GM23338 (cell line): ENCODE measurements at regions not wholly inside any gene's neighbourhood (a gene's known extent, or its start where the extent isn't known, plus 50 kb on each side); places are given as distances from the start of the nearest gene placed in this dataset.

Experiments used
- ATAC-seq: fragments of 200-7000 bp; cut with Tn5 transposase; 3 replicates; pipeline ENCODE4 v1.9.1; 2020
- DNase-seq: peaks from one replicate; pipeline ENCODE4 v3.0.0-alpha.2; 2015; ENCODE audit warnings: low spot score
- H2AFZ ChIP-seq: fragments of 200-600 bp; sonication (generic); 2 replicates; pipeline ENCODE4 v1.8.0; 2016; ENCODE audit warnings: antibody characterized with exemption, mild to moderate bottlenecking, moderate library complexity
- H3F3A ChIP-seq: fragments of 200-600 bp; sonication (generic); replicated peaks from 2 replicates; pipeline ENCODE4 v1.8.0; 2017; ENCODE audit warnings: antibody characterized with exemption, mixed run types, low read depth
- H3K27ac ChIP-seq: fragments of 200-600 bp; sonication (generic); 2 replicates; pipeline ENCODE4 v1.6.1; 2016; ENCODE audit warnings: low read depth
- H3K27me3 ChIP-seq: fragments of 200-600 bp; sonication (generic); 2 replicates; pipeline ENCODE4 v1.8.0; 2016; ENCODE audit warnings: mild to moderate bottlenecking, mixed run types, moderate library complexity; ENCODE audit not compliant: insufficient read depth
- H3K36me3 ChIP-seq: fragments of 200-600 bp; sonication (generic); 2 replicates; pipeline ENCODE4 v1.8.0; 2016; ENCODE audit warnings: mild to moderate bottlenecking; ENCODE audit not compliant: insufficient read depth
- H3K4me1 ChIP-seq: fragments of 200-600 bp; sonication (generic); 2 replicates; pipeline ENCODE4 v1.8.0; 2016; ENCODE audit warnings: mild to moderate bottlenecking, moderate library complexity; ENCODE audit not compliant: insufficient read depth
- H3K4me2 ChIP-seq: fragments of 200-600 bp; sonication (generic); 2 replicates; pipeline ENCODE4 v1.7.1; 2017; ENCODE audit warnings: mixed run types
- H3K4me3 ChIP-seq: fragments of 200-600 bp; sonication (generic); 2 replicates; pipeline ENCODE4 v1.6.1; 2016; ENCODE audit warnings: mixed run types
- H3K79me2 ChIP-seq: fragments of 200-600 bp; sonication (generic); replicated peaks from 2 replicates; pipeline ENCODE4 v1.8.0; 2017; ENCODE audit warnings: mild to moderate bottlenecking; ENCODE audit not compliant: insufficient read depth
- H3K9me2 ChIP-seq: fragments of 200-600 bp; sonication (generic); 2 replicates; pipeline ENCODE4 v1.8.0; 2017; ENCODE audit not compliant: insufficient read depth
- H4K20me1 ChIP-seq: fragments of 200-600 bp; sonication (generic); replicated peaks from 2 replicates; pipeline ENCODE4 v1.8.0; 2017; ENCODE audit warnings: mild to moderate bottlenecking; ENCODE audit not compliant: insufficient read depth
- H3K27ac Mint-ChIP-seq: 2 replicates; pipeline ENCODE4 v1.8.0; 2020; ENCODE audit warnings: inconsistent platforms, mild to moderate bottlenecking, moderate library complexity, mixed read lengths
- H3K27me3 Mint-ChIP-seq: 3 replicates; pipeline ENCODE4 v1.8.0; 2022; ENCODE audit warnings: low read depth, mild to moderate bottlenecking, moderate library complexity, mixed read lengths, inconsistent platforms; ENCODE audit not compliant: insufficient read depth, poor library complexity
- H3K36me3 Mint-ChIP-seq: 3 replicates; pipeline ENCODE4 v1.8.0; 2021; ENCODE audit warnings: low read depth, mild to moderate bottlenecking, inconsistent platforms, moderate library complexity, mixed read lengths
- H3K4me1 Mint-ChIP-seq: 3 replicates; pipeline ENCODE4 v1.8.0; 2020; ENCODE audit warnings: mild to moderate bottlenecking, inconsistent platforms, mixed read lengths
- H3K4me3 Mint-ChIP-seq: 3 replicates; pipeline ENCODE4 v1.8.0; 2021; ENCODE audit warnings: moderate library complexity, mild to moderate bottlenecking, inconsistent platforms, mixed read lengths
- H3K9me3 Mint-ChIP-seq: 3 replicates; pipeline ENCODE4 v1.8.0; 2020; ENCODE audit warnings: moderate library complexity, mild to moderate bottlenecking, inconsistent platforms, mixed read lengths
- CREB1 ChIP-seq: fragments of 250-450 bp; sonication (Bioruptor Pico); IDR thresholded peaks from 2 replicates; pipeline ENCODE4 v1.5.0; 2020; ENCODE audit warnings: low read depth, mild to moderate bottlenecking, moderate library complexity
- CTCF ChIP-seq, 2 experiments: fragments of 200-600 bp in 1 of 2; sonication (generic) in 1 of 2; conservative IDR thresholded peaks; 2 replicates each; pipeline versions ENCODE4 v1.5.1 to v1.6.1; 2016 to 2017; ENCODE audit warnings: antibody characterized with exemption in 2 of 2, low read depth in 2 of 2, mild to moderate bottlenecking in 2 of 2, moderate library complexity in 1 of 2
- ETS1 ChIP-seq: IDR thresholded peaks from 2 replicates; pipeline ENCODE4 v1.6.1; 2016; ENCODE audit warnings: antibody characterized with exemption
- EZH2 ChIP-seq: fragments of 200-600 bp; sonication (generic); IDR thresholded peaks from one replicate; pipeline ENCODE4 v1.8.0; 2017; ENCODE audit warnings: antibody characterized with exemption, mild to moderate bottlenecking, low read depth; ENCODE audit not compliant: unreplicated experiment
- EZH2phosphoT487 ChIP-seq: fragments of 200-600 bp; sonication (generic); IDR thresholded peaks from one replicate; pipeline ENCODE4 v1.8.1; 2018; ENCODE audit warnings: antibody characterized with exemption; ENCODE audit not compliant: unreplicated experiment
- JUNB ChIP-seq: IDR thresholded peaks from one replicate; pipeline ENCODE4 v1.6.1; 2016; ENCODE audit warnings: antibody characterized with exemption; ENCODE audit not compliant: unreplicated experiment
- NANOG ChIP-seq: IDR thresholded peaks from 2 replicates; pipeline ENCODE4 v1.6.1; 2016; ENCODE audit warnings: antibody characterized with exemption, borderline replicate concordance
- POLR2AphosphoS5 ChIP-seq: IDR thresholded peaks from 2 replicates; pipeline ENCODE4 v1.6.1; 2016; ENCODE audit warnings: antibody characterized with exemption, low read depth
- REST ChIP-seq: IDR thresholded peaks from one replicate; pipeline ENCODE4 v1.6.1; 2018; ENCODE audit warnings: antibody characterized with exemption; ENCODE audit not compliant: unreplicated experiment
- STAT1 ChIP-seq: IDR thresholded peaks from one replicate; pipeline ENCODE4 v1.6.1; 2016; ENCODE audit warnings: antibody characterized with exemption; ENCODE audit not compliant: unreplicated experiment
- ZNF114 ChIP-seq: fragments of 250-450 bp; sonication (Bioruptor Pico); IDR thresholded peaks from 2 replicates; pipeline ENCODE4 v1.5.0; 2020; ENCODE audit warnings: mild to moderate bottlenecking, moderate library complexity
- ZNF331 ChIP-seq: fragments of 250-450 bp; sonication (Bioruptor Pico); IDR thresholded peaks from 2 replicates; pipeline ENCODE4 v1.5.0; 2020; ENCODE audit warnings: low read depth, mild to moderate bottlenecking, moderate library complexity
- ZNF462 ChIP-seq: fragments of 250-450 bp; sonication (Bioruptor Pico); IDR thresholded peaks from 2 replicates; pipeline ENCODE4 v1.5.0; 2020; ENCODE audit warnings: mild to moderate bottlenecking, moderate library complexity

- no peaks in the 10 kb centered on the region for H3F3A ChIP-seq
- H3K36me3 Mint-ChIP-seq: peaks cover 63% of the 10 kb centered on the region
- no peak overlapping the region for H3K4me3 Mint-ChIP-seq
- no peaks in the 10 kb centered on the region; the same call in 1 of the 2 replicates for H3K9me2 ChIP-seq
- peaks cover 25% of the 10 kb centered on the region for H3K4me1 Mint-ChIP-seq
- H3K27me3 Mint-ChIP-seq: peaks cover under 1% of the 10 kb centered on the region
- H3K27ac Mint-ChIP-seq: no peak overlapping the region
- peaks cover 27% of the 10 kb centered on the region for H3K4me1 ChIP-seq
- no peaks in the 10 kb centered on the region for H3K79me2 ChIP-seq
- H4K20me1 ChIP-seq: no peaks in the 10 kb centered on the region
- H3K9me3 Mint-ChIP-seq: peaks cover 30% of the 10 kb centered on the region
- H3K36me3 ChIP-seq: no peaks in the 10 kb centered on the region
- no peak overlapping the region for H3K4me3 ChIP-seq
- DNase-seq: no peak
- H3K27ac ChIP-seq: no peak overlapping the region
- ATAC-seq: no peak
- no peak for TF ChIP-seq ZNF462 (CRISPR knock-in tag)
- no peak for TF ChIP-seq EZH2
- TF ChIP-seq ZNF331 (CRISPR knock-in tag): no peak
- no peak for TF ChIP-seq REST
- TF ChIP-seq JUNB: no peak
- TF ChIP-seq CREB1: no peak
- TF ChIP-seq POLR2AphosphoS5: no peak
- no peak for TF ChIP-seq ETS1
- no peak for TF ChIP-seq CTCF (conservative IDR thresholded peaks at IDR 0.05; ENCODE audit: low read depth in 2 of 2)
- no peak for TF ChIP-seq STAT1
- no peak for TF ChIP-seq ZNF114
- no peak for TF ChIP-seq NANOG
- no peak for TF ChIP-seq EZH2phosphoT487
- H3K4me2 ChIP-seq: no peak overlapping the region
- no peaks in the 10 kb centered on the region for H3K27me3 ChIP-seq
- H2AFZ ChIP-seq: 0 out of 2 replicates have a peak overlapping the region, but pooled peaks have one; percentile 64
Measured at GRCh38 chr5:124461941-124462340, 284.5 kb downstream of the ZNF608 start.
